Activated naive CD8-positive, alpha-beta T cell treated with anti-CD3 and anti-CD28 coated beads, Interleukin-2, amount 50 U/mL, for 24 hours (primary cell): ENCODE measurements at regions not wholly inside any gene's neighbourhood (a gene's known extent, or its start where the extent isn't known, plus 50 kb on each side); places are given as distances from the start of the nearest gene placed in this dataset.
A peak's percentile ranks its signal among the peaks of the same experiment; 100 is the strongest.
"Not testable (repeated sequence)": the region's sequence is repeated elsewhere in the genome, so short reads cannot be mapped to it uniquely, and the experiment has no call there.

Experiments used
- ATAC-seq: fragments of 150-1000 bp; cut with Tn5 transposase; one replicate; pipeline ENCODE4 v1.10.0; 2021
- DNase-seq: peaks from one replicate; pipeline ENCODE4 v3.0.0; 2021
- H3K27ac Mint-ChIP-seq: one replicate; pipeline ENCODE4 v1.8.0; 2021; ENCODE audit warnings: mild to moderate bottlenecking, mixed read lengths
- H3K27me3 Mint-ChIP-seq: one replicate; pipeline ENCODE4 v1.8.0; 2021; ENCODE audit warnings: mixed read lengths
- H3K36me3 Mint-ChIP-seq: one replicate; pipeline ENCODE4 v1.8.0; 2021; ENCODE audit warnings: low read depth, mixed read lengths
- H3K4me1 Mint-ChIP-seq: one replicate; pipeline ENCODE4 v1.8.0; 2021; ENCODE audit warnings: mixed read lengths
- H3K4me3 Mint-ChIP-seq: one replicate; pipeline ENCODE4 v1.8.0; 2021; ENCODE audit warnings: mild to moderate bottlenecking, moderate library complexity, mixed read lengths
- H3K9me3 Mint-ChIP-seq: one replicate; pipeline ENCODE4 v1.8.0; 2021; ENCODE audit warnings: mixed read lengths

DNA sequence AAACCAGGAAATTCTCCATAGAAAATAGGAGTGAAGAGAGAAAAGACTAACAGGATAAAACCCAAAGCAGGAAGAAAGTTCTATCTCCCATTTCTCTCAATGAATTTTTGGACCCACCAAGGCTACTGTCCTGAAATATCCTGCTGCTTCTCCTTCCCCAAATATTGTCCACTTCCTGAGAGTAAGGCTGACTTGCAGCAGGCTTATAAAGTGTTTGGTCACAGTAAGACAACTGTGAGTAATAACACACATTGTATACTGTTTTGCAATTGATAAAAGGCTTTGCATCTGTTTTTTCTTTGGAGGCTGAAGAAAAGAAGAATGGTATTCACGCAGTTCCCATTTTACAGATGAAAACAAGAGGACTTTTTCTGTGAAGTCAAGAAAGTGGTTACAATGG, 52.8 kb downstream of the FOXD4L6 start:
- ATAC-seq, H3K27ac Mint-ChIP-seq, H3K4me1 Mint-ChIP-seq, H3K4me3 Mint-ChIP-seq, H3K9me3 Mint-ChIP-seq, DNase-seq, H3K36me3 Mint-ChIP-seq: not testable (repeated sequence)
- H3K27me3 Mint-ChIP-seq, result peaks cover 27% of the 10 kb centered on the region

- ATAC-seq, result peak; percentile 58
- H3K9me3 Mint-ChIP-seq, H3K4me1 Mint-ChIP-seq, H3K36me3 Mint-ChIP-seq, H3K27ac Mint-ChIP-seq: not testable (repeated sequence)
- DNase-seq, result peak; percentile 13
- H3K4me3 Mint-ChIP-seq, result peak overlapping the region; percentile 75
- H3K27me3 Mint-ChIP-seq, result peaks cover 27% of the 10 kb centered on the region
These were observed 54.0 kb downstream of the FOXD4L6 start for GRCh38 chr9:41074356-41074942.

GRCh38 chr9:41073471-41074243, 54.8 kb downstream of the FOXD4L6 start:
- H3K9me3 Mint-ChIP-seq, ATAC-seq, DNase-seq, H3K4me1 Mint-ChIP-seq, H3K36me3 Mint-ChIP-seq, H3K27ac Mint-ChIP-seq: not testable (repeated sequence)
- Mint-ChIP-seq H3K27me3 (peaks cover 27% of the 10 kb centered on the region), H3K4me3 (peak overlapping the region; percentile 52)

GRCh38 chr9:41064125-41064795, 64.2 kb downstream of the FOXD4L6 start:
- H3K4me3 Mint-ChIP-seq, result peak overlapping the region; percentile 45
- not testable (repeated sequence) for H3K27me3 Mint-ChIP-seq, H3K36me3 Mint-ChIP-seq, H3K4me1 Mint-ChIP-seq, H3K9me3 Mint-ChIP-seq
- H3K27ac Mint-ChIP-seq, result peak overlapping the region; percentile 41
- DNase-seq (peak; percentile 21), ATAC-seq (peak; percentile 91)

- H3K4me1 Mint-ChIP-seq, H3K36me3 Mint-ChIP-seq, ATAC-seq, H3K9me3 Mint-ChIP-seq, H3K27me3 Mint-ChIP-seq, H3K27ac Mint-ChIP-seq, DNase-seq, H3K4me3 Mint-ChIP-seq: not testable (repeated sequence)
These were observed 65.2 kb downstream of the FOXD4L6 start for GRCh38 chr9:41063243-41063642.

DNA sequence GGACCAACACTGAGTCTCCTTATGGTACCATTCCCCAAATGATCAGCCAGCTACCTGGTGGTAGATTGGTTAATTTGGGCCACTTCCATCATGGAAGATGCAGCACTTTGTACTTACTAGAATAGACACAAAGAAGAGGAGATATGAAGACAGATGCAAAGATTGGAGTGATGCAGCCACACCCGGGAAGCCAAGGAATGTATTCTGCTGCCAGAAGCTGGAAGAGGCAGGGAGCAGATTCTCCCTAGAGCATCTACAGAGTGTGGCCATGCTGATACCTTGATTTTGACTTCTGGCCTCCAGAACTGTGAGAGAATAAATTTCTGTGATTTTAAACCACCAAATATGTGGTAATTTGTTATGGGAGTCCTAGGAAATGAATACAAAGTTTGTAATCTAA, 68.9 kb downstream of the FOXD4L6 start:
- H3K9me3 Mint-ChIP-seq, ATAC-seq, H3K4me1 Mint-ChIP-seq, DNase-seq, H3K27ac Mint-ChIP-seq, H3K36me3 Mint-ChIP-seq, H3K4me3 Mint-ChIP-seq, H3K27me3 Mint-ChIP-seq: not testable (repeated sequence)

DNA sequence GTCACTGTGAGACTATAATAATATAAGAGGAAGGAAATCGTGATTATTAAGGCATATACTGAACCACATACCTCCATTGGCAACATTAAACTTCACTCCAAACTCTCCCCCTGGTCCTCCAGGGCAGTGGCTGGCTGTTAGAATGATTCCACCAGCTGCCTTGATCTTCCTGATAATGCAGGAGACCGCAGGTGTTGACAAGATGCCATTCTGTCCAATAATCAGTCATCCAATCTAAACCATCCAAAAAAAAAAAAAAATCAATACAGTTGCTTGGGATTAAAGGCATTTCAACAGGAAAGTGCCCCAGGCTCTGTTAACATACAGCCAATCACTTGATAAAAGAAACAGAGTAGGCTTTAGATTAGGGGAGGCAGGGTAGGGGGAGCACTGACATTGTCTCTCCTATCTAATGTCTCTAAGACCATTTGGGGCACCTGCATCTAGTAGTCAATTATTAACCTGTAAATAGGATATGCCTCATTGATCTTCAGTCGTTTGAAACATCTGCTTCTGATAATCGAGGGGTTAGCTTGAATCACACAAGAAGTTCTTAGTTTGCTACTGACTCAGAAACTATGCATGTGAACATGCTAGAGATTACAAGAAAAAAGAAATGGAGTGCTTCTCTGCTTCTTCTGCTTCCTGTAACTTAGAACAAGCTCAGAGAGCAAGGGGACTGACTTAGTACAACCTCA, 74.7 kb downstream of the FOXD4L6 start:
- not testable (repeated sequence) for H3K27ac Mint-ChIP-seq, ATAC-seq, H3K4me1 Mint-ChIP-seq, DNase-seq, H3K27me3 Mint-ChIP-seq, H3K36me3 Mint-ChIP-seq, H3K4me3 Mint-ChIP-seq
- H3K9me3 Mint-ChIP-seq, result peaks cover 16% of the 10 kb centered on the region

GRCh38 chr9:41048672-41049071, 79.8 kb downstream of the FOXD4L6 start:
- peaks cover 16% of the 10 kb centered on the region for H3K9me3 Mint-ChIP-seq
- not testable (repeated sequence) for H3K4me1 Mint-ChIP-seq, H3K27ac Mint-ChIP-seq, H3K27me3 Mint-ChIP-seq, ATAC-seq, H3K36me3 Mint-ChIP-seq, DNase-seq, H3K4me3 Mint-ChIP-seq

DNA sequence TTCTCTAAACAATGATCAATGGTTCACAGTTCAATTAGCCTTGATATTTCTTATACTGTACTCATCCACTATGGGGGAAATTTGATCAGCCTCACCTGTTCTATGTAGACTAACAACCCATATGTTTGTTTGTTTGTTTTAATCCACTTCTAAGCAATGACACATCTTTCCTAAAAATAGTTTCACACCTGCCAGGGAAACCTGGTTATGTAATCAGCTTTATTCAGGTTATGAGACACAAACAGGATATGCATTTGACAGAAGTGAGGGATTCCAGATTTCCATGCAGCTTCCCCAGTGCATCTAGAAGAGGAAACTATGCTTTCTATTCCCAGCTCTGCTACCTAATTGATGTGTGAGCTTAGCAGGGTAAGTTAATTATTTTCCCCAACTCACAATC, 80.7 kb downstream of the FOXD4L6 start:
- not testable (repeated sequence) for H3K4me1 Mint-ChIP-seq, ATAC-seq, H3K4me3 Mint-ChIP-seq, H3K27me3 Mint-ChIP-seq, H3K36me3 Mint-ChIP-seq, DNase-seq, H3K27ac Mint-ChIP-seq
- peaks cover 16% of the 10 kb centered on the region for H3K9me3 Mint-ChIP-seq

- not testable (repeated sequence) for ATAC-seq, H3K36me3 Mint-ChIP-seq, H3K9me3 Mint-ChIP-seq, H3K4me3 Mint-ChIP-seq, DNase-seq, H3K4me1 Mint-ChIP-seq, H3K27me3 Mint-ChIP-seq, H3K27ac Mint-ChIP-seq
These were observed 83.6 kb downstream of the FOXD4L6 start for GRCh38 chr9:41044930-41045329.

- H3K9me3 Mint-ChIP-seq, H3K27me3 Mint-ChIP-seq, ATAC-seq, H3K27ac Mint-ChIP-seq, H3K36me3 Mint-ChIP-seq, H3K4me3 Mint-ChIP-seq, DNase-seq, H3K4me1 Mint-ChIP-seq: not testable (repeated sequence)
These were observed 85.0 kb downstream of the FOXD4L6 start for GRCh38 chr9:41043433-41043832.

- not testable (repeated sequence) for H3K36me3 Mint-ChIP-seq, ATAC-seq, H3K4me3 Mint-ChIP-seq, DNase-seq, H3K27me3 Mint-ChIP-seq, H3K4me1 Mint-ChIP-seq, H3K27ac Mint-ChIP-seq, H3K9me3 Mint-ChIP-seq
These were observed 86.4 kb downstream of the FOXD4L6 start for GRCh38 chr9:41042111-41042510.

DNA sequence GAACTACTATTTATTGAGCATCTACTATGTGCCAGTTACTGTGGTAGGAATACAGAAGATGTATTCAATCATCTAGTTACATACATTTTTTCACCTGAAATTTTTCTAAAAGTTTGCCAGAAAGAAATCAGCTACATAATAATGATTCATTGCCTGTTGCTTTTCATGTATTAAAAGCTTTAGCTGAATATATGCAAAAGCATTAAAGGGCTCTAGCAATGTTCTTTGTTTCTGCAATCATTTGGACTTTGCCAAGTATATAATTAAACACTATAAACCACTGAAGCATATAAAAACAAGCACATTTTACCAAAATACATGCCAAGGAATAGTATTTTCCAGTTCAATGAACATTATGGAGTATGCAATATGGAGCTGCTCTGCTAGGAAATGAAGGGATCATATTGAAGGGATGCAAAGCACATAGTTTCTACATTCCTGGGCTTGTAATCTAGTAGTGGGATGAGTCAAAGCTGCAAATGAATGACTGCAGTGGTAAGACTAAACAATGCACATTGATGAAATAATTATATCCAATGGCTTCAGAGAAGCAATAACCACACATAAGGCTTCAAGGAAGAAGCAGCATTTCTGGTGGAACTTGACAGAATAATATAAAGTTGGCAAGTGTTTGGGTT, 87.7 kb downstream of the FOXD4L6 start:
- not testable (repeated sequence) for ATAC-seq, DNase-seq, H3K4me3 Mint-ChIP-seq, H3K4me1 Mint-ChIP-seq, H3K9me3 Mint-ChIP-seq, H3K27me3 Mint-ChIP-seq, H3K36me3 Mint-ChIP-seq, H3K27ac Mint-ChIP-seq

- not testable (repeated sequence) for H3K27ac Mint-ChIP-seq, DNase-seq
These were observed 93.2 kb downstream of the FOXD4L6 start for GRCh38 chr9:41035276-41035675.

More at GRCh38 chr9:41035276-41035675, 93.2 kb downstream of the FOXD4L6 start:
- not testable (repeated sequence) for H3K27me3 Mint-ChIP-seq, H3K9me3 Mint-ChIP-seq, H3K4me3 Mint-ChIP-seq, H3K36me3 Mint-ChIP-seq, ATAC-seq, H3K4me1 Mint-ChIP-seq
